ENCODE measurements at regions not wholly inside any gene's neighbourhood (a gene's known extent, or its start where the extent isn't known, plus 50 kb on each side); places are given as distances from the start of the nearest gene placed in this dataset.

DNA sequence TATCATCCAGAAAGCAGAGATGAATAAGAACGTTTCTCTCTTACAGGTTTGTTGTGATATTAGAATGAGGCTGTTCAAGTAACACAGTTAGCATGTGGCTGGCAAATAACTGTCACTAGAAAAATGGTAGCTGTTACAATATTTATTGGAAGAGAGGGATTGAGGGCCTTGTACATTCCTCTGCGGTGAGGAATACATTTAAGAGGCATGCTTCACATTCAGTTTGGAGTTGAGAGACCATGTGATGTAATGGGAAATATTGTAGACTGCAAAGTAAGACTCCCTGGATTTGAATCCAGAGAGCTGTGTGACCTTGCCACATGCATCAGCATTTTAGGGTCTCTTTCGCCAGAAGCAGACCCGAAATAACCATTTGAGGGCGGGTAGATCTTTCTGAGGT, 104.8 kb upstream of the KIT start (continued):
- TF ChIP-seq CBX5 (IDR thresholded peaks at IDR 0.05; ENCODE audit: low read depth) (no peak), RUNX3 (IDR thresholded peaks at IDR 0.05; ENCODE audit: low read length) (no peak)

DNA sequence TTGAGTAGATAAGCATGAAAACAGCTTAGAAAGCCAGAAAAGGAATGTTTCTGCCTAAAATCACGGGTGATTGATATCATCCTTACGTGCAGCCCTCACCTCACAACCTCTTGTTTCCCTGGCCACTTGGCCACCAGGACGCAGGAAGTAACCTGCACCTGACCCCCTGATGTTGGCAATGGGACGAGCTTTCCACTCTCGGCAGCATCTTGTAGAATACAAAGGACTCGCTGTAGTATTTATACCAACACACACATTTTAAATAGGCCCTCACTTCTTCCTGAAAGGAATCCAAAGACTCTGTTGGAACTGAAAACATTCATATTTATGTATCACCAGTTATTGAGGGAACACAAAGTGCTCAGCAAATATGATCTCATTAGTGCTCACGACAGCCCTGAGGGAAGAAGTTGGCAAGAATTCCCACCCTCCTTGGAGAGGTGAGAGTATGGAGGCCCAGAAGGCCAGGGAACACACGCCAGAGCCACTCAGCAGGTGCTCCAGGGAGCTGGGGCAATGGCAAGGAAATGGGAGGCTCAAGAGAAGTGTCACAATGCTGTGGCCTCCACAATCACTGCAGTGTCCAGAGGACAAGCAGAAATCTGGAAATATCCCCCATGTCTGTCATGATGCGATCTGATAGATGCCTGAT, 103.3 kb upstream of the KIT start:
- H3K4me1 ChIP-seq (ENCODE audit: control insufficient read depth, insufficient read depth, low read length): no peaks in the 10 kb centered on the region
- no peak overlapping the region for H3K4me3 ChIP-seq
- no peaks in the 10 kb centered on the region for H4K20me1 ChIP-seq (ENCODE audit: control insufficient read depth, insufficient read depth)
- no peaks in the 10 kb centered on the region for H3K36me3 ChIP-seq (ENCODE audit: control insufficient read depth in 2 of 2, insufficient read depth in 2 of 2, low read length in 1 of 2)
- no peaks in the 10 kb centered on the region for H3K27me3 ChIP-seq (replicated peaks in 1 of 2; ENCODE audit: control insufficient read depth in 2 of 2, insufficient read depth in 2 of 2, low read length in 1 of 2)
- H3K4me2 ChIP-seq (ENCODE audit: control insufficient read depth, insufficient read depth): no peak overlapping the region
- ChIA-PET POLR2A (no interaction called here), CTCF (no interaction called here), SMC1A (ENCODE audit: uncharacterized antibody, unreplicated experiment) (no interaction called here), RAD21 (ENCODE audit: unreplicated experiment) (no interaction called here)
- no peak overlapping the region for H3K27ac ChIP-seq (ENCODE audit: control insufficient read depth, insufficient read depth)
- BruUV-seq (replicated peaks): no TSS peak
- in situ Hi-C loops (cut with MboI) (no loop called here), intact Hi-C loops (cut with micrococcal nuclease; ENCODE audit: unreplicated experiment) (no loop called here)
- 41% methylated on average over 8 of the region's 9 CpGs for WGBS (ENCODE audit: insufficient coverage, insufficient replicate concordance, low lambda C conversion rate, missing lambda C conversion rate)
- ATAC-seq (no peak), DNase-seq (ENCODE audit: low read depth, low spot score) (no peak), FAIRE-seq (no peak)
- H3K79me2 ChIP-seq (ENCODE audit: control insufficient read depth, insufficient read depth, low read length): no peaks in the 10 kb centered on the region
- H2AFZ ChIP-seq (ENCODE audit: control insufficient read depth, low read depth, low read length): no peak overlapping the region
- H3K9ac ChIP-seq (ENCODE audit: control insufficient read depth, insufficient read depth, low read length): no peak overlapping the region
- H3K9me3 ChIP-seq (replicated peaks; ENCODE audit: control insufficient read depth, insufficient read depth, low read length): no peaks in the 10 kb centered on the region
- no peak for TF ChIP-seq IRF4 (IDR thresholded peaks at IDR 0.05; ENCODE audit: low read depth, low read length)

DNA sequence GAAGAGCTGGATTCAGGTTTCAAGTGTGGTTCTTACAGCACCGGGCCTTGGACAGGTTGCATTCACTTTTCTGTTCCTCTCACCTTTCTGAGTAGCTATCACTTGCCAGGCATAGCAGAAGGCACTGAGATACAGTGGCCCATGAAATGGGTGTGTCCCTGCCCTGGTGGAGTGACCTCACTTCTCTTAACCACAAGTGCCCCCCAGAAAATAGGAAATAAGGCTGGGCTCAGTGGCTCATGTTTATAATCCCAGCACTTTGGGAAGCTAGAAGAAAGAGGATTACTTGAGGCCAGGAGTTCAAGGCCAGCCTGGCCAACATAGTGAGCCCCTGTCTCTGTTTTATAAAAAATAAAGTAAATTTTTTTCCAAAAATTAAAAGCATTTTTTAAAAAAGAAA, 101.7 kb upstream of the KIT start:
- Histone ChIP-seq H2AFZ (ENCODE audit: control insufficient read depth, low read depth, low read length) (no peak overlapping the region), H3K4me1 (ENCODE audit: control insufficient read depth, insufficient read depth, low read length) (no peaks in the 10 kb centered on the region), H3K4me2 (ENCODE audit: control insufficient read depth, insufficient read depth) (no peak overlapping the region), H3K36me3 (ENCODE audit: control insufficient read depth in 2 of 2, insufficient read depth in 2 of 2, low read length in 1 of 2) (no peaks in the 10 kb centered on the region), H3K9me3 (replicated peaks; ENCODE audit: control insufficient read depth, insufficient read depth, low read length) (no peaks in the 10 kb centered on the region), H3K4me3 (no peak overlapping the region), H4K20me1 (ENCODE audit: control insufficient read depth, insufficient read depth) (no peaks in the 10 kb centered on the region), H3K27me3 (replicated peaks in 1 of 2; ENCODE audit: control insufficient read depth in 2 of 2, insufficient read depth in 2 of 2, low read length in 1 of 2) (no peaks in the 10 kb centered on the region), H3K9ac (ENCODE audit: control insufficient read depth, insufficient read depth, low read length) (no peak overlapping the region), H3K27ac (ENCODE audit: control insufficient read depth, insufficient read depth) (no peak overlapping the region), H3K79me2 (ENCODE audit: control insufficient read depth, insufficient read depth, low read length) (no peaks in the 10 kb centered on the region)
- intact Hi-C loops (cut with micrococcal nuclease; ENCODE audit: unreplicated experiment): no loop called here
- in situ Hi-C loops (cut with MboI): no loop called here
- ATAC-seq (no peak), FAIRE-seq (no peak), DNase-seq (ENCODE audit: low read depth, low spot score) (no peak)
- 0% methylated on average over 1 of the region's 1 CpG for WGBS (ENCODE audit: insufficient coverage, insufficient replicate concordance, low lambda C conversion rate, missing lambda C conversion rate)
- ChIA-PET RAD21 (ENCODE audit: unreplicated experiment) (no interaction called here), POLR2A (no interaction called here), SMC1A (ENCODE audit: uncharacterized antibody, unreplicated experiment) (no interaction called here), CTCF (no interaction called here)
- no TSS peak for BruUV-seq (replicated peaks)
- TF ChIP-seq MYB (IDR thresholded peaks at IDR 0.05; ENCODE audit: borderline replicate concordance, low read depth, low read length): no peak
- no peak for TF ChIP-seq STAT1 (conservative IDR thresholded peaks at IDR 0.05)
- TF ChIP-seq CHD1 (IDR thresholded peaks at IDR 0.05; ENCODE audit: low read depth, low read length): no peak
- TF ChIP-seq, protein P1, sequence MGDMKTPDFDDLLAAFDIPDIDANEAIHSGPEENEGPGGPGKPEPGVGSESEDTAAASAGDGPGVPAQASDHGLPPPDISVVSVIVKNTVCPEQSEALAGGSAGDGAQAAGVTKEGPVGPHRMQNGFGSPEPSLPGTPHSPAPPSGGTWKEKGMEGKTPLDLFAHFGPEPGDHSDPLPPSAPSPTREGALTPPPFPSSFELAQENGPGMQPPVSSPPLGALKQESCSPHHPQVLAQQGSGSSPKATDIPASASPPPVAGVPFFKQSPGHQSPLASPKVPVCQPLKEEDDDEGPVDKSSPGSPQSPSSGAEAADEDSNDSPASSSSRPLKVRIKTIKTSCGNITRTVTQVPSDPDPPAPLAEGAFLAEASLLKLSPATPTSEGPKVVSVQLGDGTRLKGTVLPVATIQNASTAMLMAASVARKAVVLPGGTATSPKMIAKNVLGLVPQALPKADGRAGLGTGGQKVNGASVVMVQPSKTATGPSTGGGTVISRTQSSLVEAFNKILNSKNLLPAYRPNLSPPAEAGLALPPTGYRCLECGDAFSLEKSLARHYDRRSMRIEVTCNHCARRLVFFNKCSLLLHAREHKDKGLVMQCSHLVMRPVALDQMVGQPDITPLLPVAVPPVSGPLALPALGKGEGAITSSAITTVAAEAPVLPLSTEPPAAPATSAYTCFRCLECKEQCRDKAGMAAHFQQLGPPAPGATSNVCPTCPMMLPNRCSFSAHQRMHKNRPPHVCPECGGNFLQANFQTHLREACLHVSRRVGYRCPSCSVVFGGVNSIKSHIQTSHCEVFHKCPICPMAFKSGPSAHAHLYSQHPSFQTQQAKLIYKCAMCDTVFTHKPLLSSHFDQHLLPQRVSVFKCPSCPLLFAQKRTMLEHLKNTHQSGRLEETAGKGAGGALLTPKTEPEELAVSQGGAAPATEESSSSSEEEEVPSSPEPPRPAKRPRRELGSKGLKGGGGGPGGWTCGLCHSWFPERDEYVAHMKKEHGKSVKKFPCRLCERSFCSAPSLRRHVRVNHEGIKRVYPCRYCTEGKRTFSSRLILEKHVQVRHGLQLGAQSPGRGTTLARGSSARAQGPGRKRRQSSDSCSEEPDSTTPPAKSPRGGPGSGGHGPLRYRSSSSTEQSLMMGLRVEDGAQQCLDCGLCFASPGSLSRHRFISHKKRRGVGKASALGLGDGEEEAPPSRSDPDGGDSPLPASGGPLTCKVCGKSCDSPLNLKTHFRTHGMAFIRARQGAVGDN (IDR thresholded peaks at IDR 0.05): no peak

Measured in GM12878 (cell line).